ENCODE measurements at regions not wholly inside any gene's neighbourhood (a gene's known extent, or its start where the extent isn't known, plus 50 kb on each side); places are given as distances from the start of the nearest gene placed in this dataset.
A peak's percentile ranks its signal among the peaks of the same experiment; 100 is the strongest.

DNA sequence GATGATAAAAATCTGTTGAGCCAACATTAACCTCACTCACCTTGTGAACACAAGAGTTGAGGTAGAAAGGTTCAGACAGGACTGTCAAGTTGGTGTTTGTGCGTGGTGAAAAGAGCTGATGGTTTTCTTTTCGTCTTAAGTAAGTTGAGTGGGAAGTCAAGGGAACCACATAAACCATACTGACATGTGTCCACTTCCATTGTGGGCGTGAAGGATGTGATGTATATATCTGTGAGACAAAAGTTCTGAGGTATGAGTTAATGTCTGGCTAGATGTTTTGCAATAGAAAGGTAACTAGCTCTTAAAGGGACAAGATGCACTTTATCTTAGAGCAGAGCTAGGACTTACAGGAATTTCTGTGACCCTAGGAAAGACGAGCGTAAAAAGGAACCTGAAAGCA is 1272.1 kb upstream of the ADGRB3 start:
- ATAC-seq: no peak
- no peak for FAIRE-seq
- TF ChIP-seq JUN (IDR thresholded peaks at IDR 0.05) (no peak), NFE2L2 (conservative IDR thresholded peaks at IDR 0.05; ENCODE audit: low read length) (no peak), SMC3 (IDR thresholded peaks at IDR 0.05) (no peak), ZFP36 (IDR thresholded peaks at IDR 0.05; ENCODE audit: borderline replicate concordance, partially characterized antibody) (no peak), MAFK (IDR thresholded peaks at IDR 0.05; ENCODE audit: partially characterized antibody) (no peak), EP300 (IDR thresholded peaks at IDR 0.05) (no peak), TP53 (CRISPR knock-in tag; IDR thresholded peaks at IDR 0.05) (no peak), CBX2 (IDR thresholded peaks at IDR 0.05; ENCODE audit: borderline replicate concordance, low read depth) (no peak), PHF8 (IDR thresholded peaks at IDR 0.05; ENCODE audit: borderline replicate concordance, low read depth) (no peak), HEYL (CRISPR knock-in tag; IDR thresholded peaks at IDR 0.05) (no peak), RAD21 (conservative IDR thresholded peaks at IDR 0.05 in 1 of 2, IDR thresholded peaks at IDR 0.05 in 1 of 2) (no peak), RARB (CRISPR knock-in tag; IDR thresholded peaks at IDR 0.05) (no peak), POLR2A (IDR thresholded peaks at IDR 0.05; ENCODE audit: low read length) (no peak), NPAS2 (CRISPR knock-in tag; IDR thresholded peaks at IDR 0.05; ENCODE audit: borderline replicate concordance) (no peak), CHD2 (IDR thresholded peaks at IDR 0.05; ENCODE audit: low read length, partially characterized antibody) (no peak)
- TF ChIP-seq, protein P1, sequence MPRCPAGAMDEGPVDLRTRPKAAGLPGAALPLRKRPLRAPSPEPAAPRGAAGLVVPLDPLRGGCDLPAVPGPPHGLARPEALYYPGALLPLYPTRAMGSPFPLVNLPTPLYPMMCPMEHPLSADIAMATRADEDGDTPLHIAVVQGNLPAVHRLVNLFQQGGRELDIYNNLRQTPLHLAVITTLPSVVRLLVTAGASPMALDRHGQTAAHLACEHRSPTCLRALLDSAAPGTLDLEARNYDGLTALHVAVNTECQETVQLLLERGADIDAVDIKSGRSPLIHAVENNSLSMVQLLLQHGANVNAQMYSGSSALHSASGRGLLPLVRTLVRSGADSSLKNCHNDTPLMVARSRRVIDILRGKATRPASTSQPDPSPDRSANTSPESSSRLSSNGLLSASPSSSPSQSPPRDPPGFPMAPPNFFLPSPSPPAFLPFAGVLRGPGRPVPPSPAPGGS (IDR thresholded peaks at IDR 0.05): no peak
- TF ChIP-seq, protein P2, sequence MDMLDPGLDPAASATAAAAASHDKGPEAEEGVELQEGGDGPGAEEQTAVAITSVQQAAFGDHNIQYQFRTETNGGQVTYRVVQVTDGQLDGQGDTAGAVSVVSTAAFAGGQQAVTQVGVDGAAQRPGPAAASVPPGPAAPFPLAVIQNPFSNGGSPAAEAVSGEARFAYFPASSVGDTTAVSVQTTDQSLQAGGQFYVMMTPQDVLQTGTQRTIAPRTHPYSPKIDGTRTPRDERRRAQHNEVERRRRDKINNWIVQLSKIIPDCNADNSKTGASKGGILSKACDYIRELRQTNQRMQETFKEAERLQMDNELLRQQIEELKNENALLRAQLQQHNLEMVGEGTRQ (IDR thresholded peaks at IDR 0.05): no peak
- TF ChIP-seq, protein P3, sequence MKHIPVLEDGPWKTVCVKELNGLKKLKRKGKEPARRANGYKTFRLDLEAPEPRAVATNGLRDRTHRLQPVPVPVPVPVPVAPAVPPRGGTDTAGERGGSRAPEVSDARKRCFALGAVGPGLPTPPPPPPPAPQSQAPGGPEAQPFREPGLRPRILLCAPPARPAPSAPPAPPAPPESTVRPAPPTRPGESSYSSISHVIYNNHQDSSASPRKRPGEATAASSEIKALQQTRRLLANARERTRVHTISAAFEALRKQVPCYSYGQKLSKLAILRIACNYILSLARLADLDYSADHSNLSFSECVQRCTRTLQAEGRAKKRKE (CRISPR knock-in tag; IDR thresholded peaks at IDR 0.05; ENCODE audit: low read depth): no peak
- TF ChIP-seq, protein P4, sequence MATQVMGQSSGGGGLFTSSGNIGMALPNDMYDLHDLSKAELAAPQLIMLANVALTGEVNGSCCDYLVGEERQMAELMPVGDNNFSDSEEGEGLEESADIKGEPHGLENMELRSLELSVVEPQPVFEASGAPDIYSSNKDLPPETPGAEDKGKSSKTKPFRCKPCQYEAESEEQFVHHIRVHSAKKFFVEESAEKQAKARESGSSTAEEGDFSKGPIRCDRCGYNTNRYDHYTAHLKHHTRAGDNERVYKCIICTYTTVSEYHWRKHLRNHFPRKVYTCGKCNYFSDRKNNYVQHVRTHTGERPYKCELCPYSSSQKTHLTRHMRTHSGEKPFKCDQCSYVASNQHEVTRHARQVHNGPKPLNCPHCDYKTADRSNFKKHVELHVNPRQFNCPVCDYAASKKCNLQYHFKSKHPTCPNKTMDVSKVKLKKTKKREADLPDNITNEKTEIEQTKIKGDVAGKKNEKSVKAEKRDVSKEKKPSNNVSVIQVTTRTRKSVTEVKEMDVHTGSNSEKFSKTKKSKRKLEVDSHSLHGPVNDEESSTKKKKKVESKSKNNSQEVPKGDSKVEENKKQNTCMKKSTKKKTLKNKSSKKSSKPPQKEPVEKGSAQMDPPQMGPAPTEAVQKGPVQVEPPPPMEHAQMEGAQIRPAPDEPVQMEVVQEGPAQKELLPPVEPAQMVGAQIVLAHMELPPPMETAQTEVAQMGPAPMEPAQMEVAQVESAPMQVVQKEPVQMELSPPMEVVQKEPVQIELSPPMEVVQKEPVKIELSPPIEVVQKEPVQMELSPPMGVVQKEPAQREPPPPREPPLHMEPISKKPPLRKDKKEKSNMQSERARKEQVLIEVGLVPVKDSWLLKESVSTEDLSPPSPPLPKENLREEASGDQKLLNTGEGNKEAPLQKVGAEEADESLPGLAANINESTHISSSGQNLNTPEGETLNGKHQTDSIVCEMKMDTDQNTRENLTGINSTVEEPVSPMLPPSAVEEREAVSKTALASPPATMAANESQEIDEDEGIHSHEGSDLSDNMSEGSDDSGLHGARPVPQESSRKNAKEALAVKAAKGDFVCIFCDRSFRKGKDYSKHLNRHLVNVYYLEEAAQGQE (IDR thresholded peaks at IDR 0.05): no peak
- TF ChIP-seq, protein P5, sequence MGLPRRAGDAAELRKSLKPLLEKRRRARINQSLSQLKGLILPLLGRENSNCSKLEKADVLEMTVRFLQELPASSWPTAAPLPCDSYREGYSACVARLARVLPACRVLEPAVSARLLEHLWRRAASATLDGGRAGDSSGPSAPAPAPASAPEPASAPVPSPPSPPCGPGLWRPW (IDR thresholded peaks at IDR 0.05): no peak
- Histone ChIP-seq H3K4me3 (no peak overlapping the region), H3K4me1 (no peaks in the 10 kb centered on the region), H3K4me2 (no peak overlapping the region), H3K27ac (no peak overlapping the region), H3K9me3 (no peaks in the 10 kb centered on the region)
- ChIA-PET CTCF (no interaction called here), POLR2A (no interaction called here)
- DNase-seq (ENCODE audit: low read depth in 1 of 2, low spot score in 1 of 2): no peak
- WGBS (ENCODE audit: missing lambda C conversion rate): 67% methylated on average over 5 of the region's 5 CpGs

DNA sequence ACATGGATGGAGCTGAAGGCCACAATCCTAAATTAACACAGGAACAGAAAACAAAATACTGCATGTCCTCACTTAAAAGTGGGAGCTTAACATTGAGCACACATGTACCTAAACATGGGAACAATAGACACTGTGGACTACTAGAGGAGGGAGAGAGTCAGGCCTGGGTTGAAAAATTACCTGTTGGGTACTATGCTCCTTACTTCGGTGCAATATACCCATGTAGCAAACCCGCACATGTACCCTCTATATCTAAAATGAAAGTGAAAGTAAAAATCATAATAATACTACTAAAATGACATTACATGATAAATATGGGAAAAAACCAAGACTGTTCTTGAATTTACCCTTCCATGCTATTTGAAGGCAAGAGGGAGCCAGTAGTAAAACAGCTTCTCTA is 1273.8 kb upstream of the ADGRB3 start:
- ChIA-PET CTCF (no interaction called here), POLR2A (no interaction called here)
- DNase-seq (ENCODE audit: low read depth in 1 of 2, low spot score in 1 of 2): no peak
- Histone ChIP-seq H3K4me2 (peak overlapping the region; percentile 61), H3K4me1 (no peaks in the 10 kb centered on the region), H3K9me3 (no peaks in the 10 kb centered on the region), H3K27ac (no peak overlapping the region), H3K4me3 (0 out of 3 replicates have a peak overlapping the region, but pooled peaks have one; percentile 19)
- no peak for ATAC-seq
- no peak for FAIRE-seq
- 56% methylated on average over 2 of the region's 2 CpGs for WGBS (ENCODE audit: missing lambda C conversion rate)
- TF ChIP-seq, protein P6, sequence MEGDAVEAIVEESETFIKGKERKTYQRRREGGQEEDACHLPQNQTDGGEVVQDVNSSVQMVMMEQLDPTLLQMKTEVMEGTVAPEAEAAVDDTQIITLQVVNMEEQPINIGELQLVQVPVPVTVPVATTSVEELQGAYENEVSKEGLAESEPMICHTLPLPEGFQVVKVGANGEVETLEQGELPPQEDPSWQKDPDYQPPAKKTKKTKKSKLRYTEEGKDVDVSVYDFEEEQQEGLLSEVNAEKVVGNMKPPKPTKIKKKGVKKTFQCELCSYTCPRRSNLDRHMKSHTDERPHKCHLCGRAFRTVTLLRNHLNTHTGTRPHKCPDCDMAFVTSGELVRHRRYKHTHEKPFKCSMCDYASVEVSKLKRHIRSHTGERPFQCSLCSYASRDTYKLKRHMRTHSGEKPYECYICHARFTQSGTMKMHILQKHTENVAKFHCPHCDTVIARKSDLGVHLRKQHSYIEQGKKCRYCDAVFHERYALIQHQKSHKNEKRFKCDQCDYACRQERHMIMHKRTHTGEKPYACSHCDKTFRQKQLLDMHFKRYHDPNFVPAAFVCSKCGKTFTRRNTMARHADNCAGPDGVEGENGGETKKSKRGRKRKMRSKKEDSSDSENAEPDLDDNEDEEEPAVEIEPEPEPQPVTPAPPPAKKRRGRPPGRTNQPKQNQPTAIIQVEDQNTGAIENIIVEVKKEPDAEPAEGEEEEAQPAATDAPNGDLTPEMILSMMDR (IDR thresholded peaks at IDR 0.05): no peak
- TF ChIP-seq RCOR1 (IDR thresholded peaks at IDR 0.05; ENCODE audit: low read depth, low read length) (no peak), KDM5A (IDR thresholded peaks at IDR 0.05) (no peak), CHD4 (IDR thresholded peaks at IDR 0.05; ENCODE audit: borderline replicate concordance) (no peak), CEBPB (IDR thresholded peaks at IDR 0.05) (no peak), NPAS2 (CRISPR knock-in tag; IDR thresholded peaks at IDR 0.05; ENCODE audit: borderline replicate concordance) (no peak), GATA3 (IDR thresholded peaks at IDR 0.05; ENCODE audit: borderline replicate concordance) (no peak), HDAC2 (IDR thresholded peaks at IDR 0.05) (no peak), ZNF302 (CRISPR knock-in tag; IDR thresholded peaks at IDR 0.05) (no peak), EHMT2 (IDR thresholded peaks at IDR 0.05; ENCODE audit: low read depth) (no peak), TP53 (CRISPR knock-in tag; IDR thresholded peaks at IDR 0.05) (no peak), MAZ (IDR thresholded peaks at IDR 0.05; ENCODE audit: borderline replicate concordance, low read depth, low read length) (no peak), TFCP2L1 (CRISPR knock-in tag; IDR thresholded peaks at IDR 0.05) (no peak)
- TF ChIP-seq, protein P2 (IDR thresholded peaks at IDR 0.05): no peak

Measured in A549 (cell line).